ENCODE measurements at regions not wholly inside any gene's neighbourhood (a gene's known extent, or its start where the extent isn't known, plus 50 kb on each side); places are given as distances from the start of the nearest gene placed in this dataset.
"Not testable (repeated sequence)": the region's sequence is repeated elsewhere in the genome, so short reads cannot be mapped to it uniquely, and the experiment has no call there.

DNA sequence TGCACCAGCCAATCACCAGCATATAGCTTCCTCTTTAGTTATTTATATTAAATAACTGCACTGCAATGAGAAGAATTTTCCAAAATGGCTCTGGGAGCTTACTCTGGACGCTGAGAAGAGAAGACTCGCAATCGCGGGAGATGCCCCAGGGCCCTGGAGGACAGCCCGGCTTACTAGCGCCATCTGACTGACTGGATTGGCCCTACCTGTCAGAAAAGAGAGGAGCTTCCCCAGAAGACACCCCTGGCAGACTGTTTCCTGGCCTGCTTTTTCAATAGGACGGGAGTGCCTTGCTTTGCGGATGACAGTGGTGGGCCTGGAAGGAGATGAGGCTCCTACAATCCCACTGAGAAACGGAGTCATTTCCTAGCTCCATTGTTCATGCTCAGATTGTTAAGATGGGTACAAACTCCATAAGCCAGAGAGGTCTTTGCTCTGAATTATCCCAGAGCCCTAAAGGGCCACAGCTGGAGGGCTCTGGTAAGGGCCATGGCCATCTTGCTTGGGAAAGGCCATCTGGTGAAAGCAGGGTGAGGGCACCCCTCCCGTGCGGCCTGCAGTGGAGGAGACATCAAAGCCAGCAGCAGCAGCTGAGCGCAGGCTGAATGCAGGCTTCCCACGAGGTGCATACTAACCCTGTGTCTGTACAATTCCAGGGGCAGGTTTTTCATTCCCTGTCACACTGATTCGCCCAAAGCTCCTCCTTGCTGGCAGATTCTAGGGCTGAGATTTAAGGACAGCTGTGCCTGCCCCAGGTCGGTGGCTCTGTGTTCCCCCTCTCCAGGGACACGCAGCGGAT lies 92.1 kb downstream of the GALR1 start:
- Histone ChIP-seq H3K9me3 (no peaks in the 10 kb centered on the region), H3K4me1 (no peaks in the 10 kb centered on the region), H3K36me3 (no peaks in the 10 kb centered on the region), H3K27me3 (ENCODE audit: low read depth) (peaks cover 3% of the 10 kb centered on the region), H3K4me3 (no peak overlapping the region), H3K27ac (no peak overlapping the region)
- ATAC-seq, result no peak
- DNase-seq, result no peak
- TF ChIP-seq, protein P1, sequence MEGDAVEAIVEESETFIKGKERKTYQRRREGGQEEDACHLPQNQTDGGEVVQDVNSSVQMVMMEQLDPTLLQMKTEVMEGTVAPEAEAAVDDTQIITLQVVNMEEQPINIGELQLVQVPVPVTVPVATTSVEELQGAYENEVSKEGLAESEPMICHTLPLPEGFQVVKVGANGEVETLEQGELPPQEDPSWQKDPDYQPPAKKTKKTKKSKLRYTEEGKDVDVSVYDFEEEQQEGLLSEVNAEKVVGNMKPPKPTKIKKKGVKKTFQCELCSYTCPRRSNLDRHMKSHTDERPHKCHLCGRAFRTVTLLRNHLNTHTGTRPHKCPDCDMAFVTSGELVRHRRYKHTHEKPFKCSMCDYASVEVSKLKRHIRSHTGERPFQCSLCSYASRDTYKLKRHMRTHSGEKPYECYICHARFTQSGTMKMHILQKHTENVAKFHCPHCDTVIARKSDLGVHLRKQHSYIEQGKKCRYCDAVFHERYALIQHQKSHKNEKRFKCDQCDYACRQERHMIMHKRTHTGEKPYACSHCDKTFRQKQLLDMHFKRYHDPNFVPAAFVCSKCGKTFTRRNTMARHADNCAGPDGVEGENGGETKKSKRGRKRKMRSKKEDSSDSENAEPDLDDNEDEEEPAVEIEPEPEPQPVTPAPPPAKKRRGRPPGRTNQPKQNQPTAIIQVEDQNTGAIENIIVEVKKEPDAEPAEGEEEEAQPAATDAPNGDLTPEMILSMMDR (IDR thresholded peaks at IDR 0.05), result no peak
- intact Hi-C loops (cut with DNase I), result no loop called here

DNA sequence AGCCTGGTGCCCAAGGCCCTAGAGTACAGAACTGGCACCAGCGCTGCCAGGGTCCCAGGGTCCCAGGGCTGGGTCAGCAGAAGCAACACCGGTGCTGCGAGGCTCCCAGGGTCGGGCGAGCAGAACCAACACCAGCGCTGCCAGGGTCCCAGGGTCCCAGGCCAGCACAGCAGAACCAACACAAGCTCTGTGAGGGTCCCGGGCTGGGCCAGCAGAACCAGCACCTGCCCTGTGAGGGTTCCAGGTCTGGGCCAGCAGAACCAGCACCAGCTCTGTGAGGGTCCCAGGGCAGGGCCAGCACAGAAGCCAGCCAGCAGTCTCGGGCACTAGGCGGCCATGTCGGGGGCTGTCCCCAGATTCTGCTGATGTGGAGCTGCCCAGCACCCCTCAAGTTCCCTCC lies 93.1 kb downstream of the GALR1 start:
- intact Hi-C loops (cut with DNase I), result no loop called here
- Histone ChIP-seq H3K4me3 (no peak overlapping the region), H3K36me3 (no peaks in the 10 kb centered on the region), H3K27ac (no peak overlapping the region), H3K27me3 (ENCODE audit: low read depth) (peaks cover 3% of the 10 kb centered on the region), H3K9me3 (no peaks in the 10 kb centered on the region), H3K4me1 (no peaks in the 10 kb centered on the region)
- no peak for ATAC-seq
- TF ChIP-seq, protein P1 (IDR thresholded peaks at IDR 0.05), result no peak
- DNase-seq, result no peak

DNA sequence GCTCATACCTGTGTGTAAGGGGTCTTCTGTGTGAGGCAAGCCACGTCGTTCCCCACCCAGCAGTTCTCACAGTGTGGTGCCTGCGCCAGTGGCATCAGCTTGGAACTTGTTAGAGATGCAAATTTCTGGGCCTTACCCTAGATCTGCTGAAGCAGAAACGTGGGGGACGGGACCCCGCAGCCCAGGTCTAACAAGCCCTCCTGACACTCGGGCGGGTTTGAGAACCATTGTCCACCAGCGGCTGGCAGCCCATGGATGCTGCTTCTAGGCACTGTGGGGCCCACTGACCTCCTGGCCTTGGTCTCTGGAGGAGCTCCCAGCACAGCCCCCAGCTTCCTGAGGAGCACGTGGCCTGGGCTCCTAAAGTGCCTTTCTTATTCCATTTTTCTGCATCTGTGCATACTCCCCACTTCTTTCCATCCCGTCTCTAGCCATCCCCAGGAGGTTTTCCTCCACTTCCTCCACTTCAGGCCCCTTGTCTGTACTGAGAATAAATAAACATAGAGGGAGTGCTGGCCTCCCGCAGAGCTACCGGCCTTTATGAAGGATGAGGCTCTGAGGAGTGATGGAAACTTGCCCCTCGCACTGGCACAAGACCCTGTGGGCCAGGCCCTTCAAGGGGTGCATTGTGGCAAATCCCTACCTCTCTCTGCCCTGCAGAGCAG lies 94.3 kb downstream of the GALR1 start:
- ATAC-seq, result no peak
- H3K27ac ChIP-seq, result no peak overlapping the region
- H3K27me3 ChIP-seq (ENCODE audit: low read depth), result peaks cover 3% of the 10 kb centered on the region
- no peak for DNase-seq
- intact Hi-C loops (cut with DNase I), result no loop called here
- H3K9me3 ChIP-seq, result no peaks in the 10 kb centered on the region
- H3K36me3 ChIP-seq, result no peaks in the 10 kb centered on the region
- no peaks in the 10 kb centered on the region for H3K4me1 ChIP-seq
- TF ChIP-seq, protein P1 (IDR thresholded peaks at IDR 0.05), result no peak
- no peak overlapping the region for H3K4me3 ChIP-seq

DNA sequence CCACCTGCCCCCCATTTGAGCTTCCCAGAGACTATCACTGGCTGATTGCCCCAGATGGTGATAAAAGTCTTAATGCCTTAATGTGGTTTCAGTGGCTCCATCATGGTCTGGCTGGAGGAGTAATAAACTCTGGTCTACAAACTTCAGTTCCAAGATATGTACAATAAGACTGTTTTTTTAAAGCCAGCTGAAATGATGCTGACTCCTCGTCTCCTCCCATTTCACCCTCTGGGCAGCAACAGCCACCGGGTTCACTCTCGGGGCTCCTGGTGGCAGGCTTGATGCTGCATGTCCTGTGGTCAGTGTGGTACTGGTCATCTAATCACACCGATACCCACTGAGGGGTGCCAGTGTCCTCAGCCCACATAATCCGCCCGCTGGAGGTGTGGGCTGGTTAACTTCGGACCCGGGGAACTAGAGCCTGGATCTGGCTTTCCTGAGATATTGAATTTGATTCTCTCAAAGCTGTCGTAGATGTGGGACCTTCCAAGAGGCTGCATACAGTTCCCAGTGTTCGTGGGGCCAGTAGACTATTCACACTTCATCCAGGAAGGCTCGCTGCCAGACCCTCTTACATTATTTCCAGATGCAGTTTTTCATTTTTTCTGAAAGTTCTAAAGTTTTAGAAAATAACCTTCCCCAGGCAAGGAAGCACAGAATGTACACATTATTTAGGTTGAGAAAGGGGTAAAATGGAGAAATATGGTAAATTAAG lies 95.3 kb downstream of the GALR1 start:
- H3K4me1 ChIP-seq, result no peaks in the 10 kb centered on the region
- no peak for ATAC-seq
- DNase-seq, result no peak
- TF ChIP-seq, protein P1 (IDR thresholded peaks at IDR 0.05), result no peak
- no peaks in the 10 kb centered on the region for H3K36me3 ChIP-seq
- no peaks in the 10 kb centered on the region for H3K9me3 ChIP-seq
- no peak overlapping the region for H3K27ac ChIP-seq
- H3K27me3 ChIP-seq (ENCODE audit: low read depth), result no peaks in the 10 kb centered on the region
- intact Hi-C loops (cut with DNase I), result no loop called here
- H3K4me3 ChIP-seq, result no peak overlapping the region

DNA sequence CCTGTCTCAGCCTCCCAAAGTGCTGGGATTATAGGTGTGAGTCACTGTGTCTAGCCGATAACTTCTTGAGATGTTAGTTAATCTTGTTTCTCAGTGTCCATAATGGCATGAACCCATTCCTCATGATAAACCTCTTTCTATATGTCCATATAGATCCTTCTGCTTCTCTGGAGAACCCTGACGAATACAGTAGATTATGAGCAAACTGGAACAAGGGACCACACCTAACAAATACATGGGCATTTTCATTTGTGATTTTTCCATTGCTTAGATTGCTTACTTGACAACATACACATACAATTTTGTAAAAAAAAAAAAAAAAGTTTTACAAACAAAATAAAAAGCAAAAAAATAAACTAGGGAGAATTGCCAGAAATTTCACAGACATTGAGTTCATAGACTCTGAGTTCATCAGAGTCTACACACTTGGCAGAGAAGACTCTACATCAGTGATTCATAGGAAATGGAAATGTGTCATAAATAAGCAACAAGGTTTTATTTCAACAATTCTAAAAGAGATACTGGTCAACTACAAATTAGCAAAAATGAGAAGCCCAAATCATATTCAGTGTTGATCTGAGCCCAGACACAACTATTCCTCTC lies 96.7 kb downstream of the GALR1 start:
- DNase-seq (no peak), ATAC-seq (no peak)
- TF ChIP-seq, protein P1 (IDR thresholded peaks at IDR 0.05), result no peak
- H3K36me3 ChIP-seq, result no peaks in the 10 kb centered on the region
- no peaks in the 10 kb centered on the region for H3K9me3 ChIP-seq
- intact Hi-C loops (cut with DNase I), result no loop called here
- H3K4me3 ChIP-seq, result no peak overlapping the region
- no peak overlapping the region for H3K27ac ChIP-seq
- H3K4me1 ChIP-seq, result no peaks in the 10 kb centered on the region
- H3K27me3 ChIP-seq (ENCODE audit: low read depth), result no peaks in the 10 kb centered on the region

DNA sequence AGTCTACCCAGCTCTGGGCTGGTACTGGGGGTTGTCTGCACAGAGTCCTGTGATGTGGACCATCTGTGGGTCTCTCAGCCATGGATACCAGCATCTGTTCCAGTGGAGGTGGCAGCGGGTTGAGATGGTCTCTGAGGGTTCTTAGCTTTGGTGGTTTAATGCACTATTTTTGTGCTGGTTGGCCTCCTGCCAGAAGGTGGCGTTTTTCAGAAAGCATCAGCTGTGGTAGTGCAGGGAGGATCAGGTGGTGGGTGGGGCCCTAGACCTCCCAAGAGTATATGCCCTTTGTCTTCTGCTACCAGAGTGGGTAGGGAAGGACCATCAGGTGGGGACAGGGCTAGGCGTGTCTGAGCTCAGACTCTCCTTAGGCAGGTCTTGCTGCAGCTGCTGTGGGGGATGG lies 103.7 kb downstream of the GALR1 start:
- intact Hi-C loops (cut with DNase I); H3K4me3 ChIP-seq; H3K4me1 ChIP-seq; ATAC-seq; H3K36me3 ChIP-seq; H3K9me3 ChIP-seq; DNase-seq; H3K27ac ChIP-seq; H3K27me3 ChIP-seq (ENCODE audit: low read depth): not testable (repeated sequence)

All from lower lobe of right lung (tissue), 2 donors.